Right renal cortex interstitium (tissue), 3 donors: ENCODE measurements at regions not wholly inside any gene's neighbourhood (a gene's known extent, or its start where the extent isn't known, plus 50 kb on each side); places are given as distances from the start of the nearest gene placed in this dataset.
"Not testable (repeated sequence)": the region's sequence is repeated elsewhere in the genome, so short reads cannot be mapped to it uniquely, and the experiment has no call there.

Source experiments
- DNase-seq, 3 donors: peaks; one replicate each; pipeline ENCODE4 v3.0.0-alpha.2; 2013; ENCODE audit warnings: low read depth in 3 of 3, low spot score in 2 of 3

- no peak for DNase-seq
Measured at GRCh38 chr17:62322313-62322712, 58.0 kb upstream of the EFCAB3 start.

GRCh38 chr17:62321451-62321850 is 58.9 kb upstream of the EFCAB3 start:
- no peak for DNase-seq

GRCh38 chr17:62319846-62320245 is 60.5 kb upstream of the EFCAB3 start:
- no peak for DNase-seq

- no peak for DNase-seq
Measured at GRCh38 chr17:62309396-62309795, 71.0 kb upstream of the EFCAB3 start.

GRCh38 chr17:62307196-62307595 is 73.2 kb upstream of the EFCAB3 start:
- DNase-seq, result no peak

GRCh38 chr17:62303476-62303875 is 76.9 kb upstream of the EFCAB3 start:
- DNase-seq, result no peak

GRCh38 chr17:62300697-62301096 is 79.7 kb upstream of the EFCAB3 start:
- DNase-seq, result no peak

- DNase-seq, result not testable (repeated sequence)
Measured at GRCh38 chr17:62275290-62275689, 105.1 kb upstream of the EFCAB3 start.

GRCh38 chr17:62268361-62268760 is 112.0 kb upstream of the EFCAB3 start:
- not testable (repeated sequence) for DNase-seq

GRCh38 chr17:62264974-62265373 is 115.4 kb upstream of the EFCAB3 start:
- not testable (repeated sequence) for DNase-seq

GRCh38 chr17:62255791-62256190 is 124.6 kb upstream of the EFCAB3 start:
- not testable (repeated sequence) for DNase-seq

GRCh38 chr17:62242076-62242475 is 138.3 kb upstream of the EFCAB3 start:
- DNase-seq, result not testable (repeated sequence)

- DNase-seq, result not testable (repeated sequence)
Measured at GRCh38 chr17:62239569-62239968, 140.8 kb upstream of the EFCAB3 start.

- not testable (repeated sequence) for DNase-seq
Measured at GRCh38 chr17:62238551-62239338, 141.6 kb upstream of the EFCAB3 start.

- not testable (repeated sequence) for DNase-seq
Measured at GRCh38 chr17:62233822-62234481, 146.4 kb upstream of the EFCAB3 start.

- not testable (repeated sequence) for DNase-seq
Measured at GRCh38 chr17:62231293-62231692, 149.1 kb upstream of the EFCAB3 start.

GRCh38 chr17:62226610-62227240 is 153.6 kb upstream of the EFCAB3 start:
- not testable (repeated sequence) for DNase-seq

GRCh38 chr17:62223585-62223984 is 156.8 kb upstream of the EFCAB3 start:
- DNase-seq, result not testable (repeated sequence)

GRCh38 chr17:62219221-62219899 is 154.3 kb upstream of the MED13 start:
- DNase-seq, result no peak

- DNase-seq, result no peak
Measured at GRCh38 chr17:62216847-62217246, 151.8 kb upstream of the MED13 start.

- DNase-seq, result not testable (repeated sequence)
Measured at GRCh38 chr17:62215891-62216290, 150.8 kb upstream of the MED13 start.
